Thoracic aorta (tissue), 2 donors: ENCODE measurements at regions not wholly inside any gene's neighbourhood (a gene's known extent, or its start where the extent isn't known, plus 50 kb on each side); places are given as distances from the start of the nearest gene placed in this dataset.

Source experiments
- ATAC-seq: fragments of 150-250 bp; one replicate; pipeline ENCODE4 v1.8.0; 2017; ENCODE audit warnings: low read depth; ENCODE audit not compliant: insufficient number of reproducible peaks, low FRiP score
- DNase-seq: peaks from one replicate; pipeline ENCODE4 v3.0.0-alpha.2; 2020; ENCODE audit warnings: low spot score
- H3K27ac ChIP-seq, 2 donors: fragments of 200-600 bp; sonication (generic); 1 replicate in 1 of 2; 2 replicates in 1 of 2; pipeline ENCODE4 v1.5.1; 2016; ENCODE audit warnings: mild to moderate bottlenecking in 2 of 2, moderate library complexity in 2 of 2
- H3K27me3 ChIP-seq: fragments of 200-600 bp; sonication (generic); replicated peaks from 2 replicates; pipeline ENCODE4 v1.6.0; 2016; ENCODE audit warnings: mild to moderate bottlenecking; ENCODE audit not compliant: insufficient read depth
- H3K36me3 ChIP-seq: fragments of 200-600 bp; sonication (generic); one replicate; pipeline ENCODE4 v1.5.1; 2016
- H3K4me1 ChIP-seq, 2 donors: fragments of 200-600 bp; sonication (generic); 1 replicate in 1 of 2; 2 replicates in 1 of 2; pipeline versions ENCODE4 v1.5.1 to v1.6.0; 2016; ENCODE audit warnings: low read depth in 2 of 2, mild to moderate bottlenecking in 1 of 2; ENCODE audit not compliant: control insufficient read depth in 1 of 2
- H3K4me3 ChIP-seq: fragments of 200-600 bp; sonication (generic); 2 replicates; pipeline ENCODE4 v1.5.1; 2016; ENCODE audit warnings: mild to moderate bottlenecking
- H3K9me3 ChIP-seq: fragments of 200-600 bp; sonication (generic); 2 replicates; pipeline ENCODE4 v1.5.1; 2016
- CTCF ChIP-seq: fragments of 200-600 bp; sonication (generic); IDR thresholded peaks from one replicate; pipeline ENCODE4 v1.5.1; 2019; ENCODE audit warnings: antibody characterized with exemption

- Histone ChIP-seq H3K4me3 (no peak overlapping the region), H3K27me3 (no peaks in the 10 kb centered on the region), H3K9me3 (no peaks in the 10 kb centered on the region), H3K4me1 (no peaks in the 10 kb centered on the region), H3K27ac (no peak overlapping the region), H3K36me3 (no peaks in the 10 kb centered on the region)
- no peak for DNase-seq
- no peak for TF ChIP-seq CTCF
- no peak for ATAC-seq
These were observed 113.2 kb upstream of the KCNG1 start for GRCh38 chr20:51135926-51136715.

DNA sequence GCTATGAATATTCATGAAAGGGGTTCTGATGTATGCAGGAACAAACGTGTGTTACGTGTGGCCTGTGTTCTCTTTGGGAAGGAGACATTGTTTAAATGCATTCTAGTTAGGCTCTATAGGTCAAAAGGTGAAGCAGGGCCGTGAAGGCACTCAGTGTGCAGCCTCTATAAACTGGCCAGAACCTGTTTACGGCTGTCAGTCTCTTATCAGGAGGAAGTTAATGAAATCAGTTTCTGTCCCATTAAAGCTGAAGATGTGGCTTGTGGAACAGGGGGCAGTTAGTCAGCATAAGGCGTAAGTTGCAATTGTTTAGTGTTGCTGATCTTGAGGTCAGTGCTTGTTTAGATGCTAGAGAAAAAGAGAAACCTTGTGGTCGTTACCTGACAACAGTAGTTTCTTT lies 111.5 kb upstream of the KCNG1 start:
- no peaks in the 10 kb centered on the region for H3K36me3 ChIP-seq
- H3K4me1 ChIP-seq: no peaks in the 10 kb centered on the region
- no peak for ATAC-seq

DNA sequence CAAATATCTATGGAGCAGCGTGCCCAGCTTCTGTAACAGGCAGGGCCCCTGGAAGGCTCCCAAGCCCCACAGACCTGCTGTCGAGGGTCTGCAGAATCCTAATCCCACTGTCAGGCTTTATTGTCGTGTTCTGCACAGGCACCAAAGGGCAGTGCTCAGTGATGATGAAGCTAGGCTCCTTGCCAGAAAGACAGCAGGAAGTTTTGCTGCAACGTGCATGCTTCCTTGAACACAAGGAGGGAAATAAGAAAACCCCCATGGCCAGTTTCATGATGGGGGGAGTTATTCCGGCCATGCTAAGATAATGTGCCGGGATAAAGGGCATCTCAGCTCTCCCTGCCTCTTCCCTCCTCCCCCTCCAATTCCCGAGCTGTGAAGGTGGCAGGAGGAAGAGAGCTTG lies 109.4 kb upstream of the KCNG1 start:
- no peak for TF ChIP-seq CTCF
- ATAC-seq: no peak
- DNase-seq: no peak
- Histone ChIP-seq H3K9me3 (no peaks in the 10 kb centered on the region), H3K36me3 (no peaks in the 10 kb centered on the region), H3K4me3 (no peak overlapping the region), H3K27me3 (no peaks in the 10 kb centered on the region), H3K27ac (no peak overlapping the region), H3K4me1 (no peaks in the 10 kb centered on the region)

More for the DNA sequence above, 111.5 kb upstream of the KCNG1 start:
- DNase-seq: no peak
- H3K4me3 ChIP-seq: no peak overlapping the region
- no peak overlapping the region for H3K27ac ChIP-seq
- TF ChIP-seq CTCF: no peak
- no peaks in the 10 kb centered on the region for H3K9me3 ChIP-seq
- H3K27me3 ChIP-seq: no peaks in the 10 kb centered on the region

- ATAC-seq: no peak
- no peaks in the 10 kb centered on the region for H3K4me1 ChIP-seq
- H3K27me3 ChIP-seq: no peaks in the 10 kb centered on the region
- no peak overlapping the region for H3K4me3 ChIP-seq
- no peak for TF ChIP-seq CTCF
- no peak for DNase-seq
- H3K36me3 ChIP-seq: no peaks in the 10 kb centered on the region
- no peak overlapping the region for H3K27ac ChIP-seq
- H3K9me3 ChIP-seq: no peaks in the 10 kb centered on the region
These were observed 108.9 kb upstream of the KCNG1 start for GRCh38 chr20:51131811-51132210.

DNA sequence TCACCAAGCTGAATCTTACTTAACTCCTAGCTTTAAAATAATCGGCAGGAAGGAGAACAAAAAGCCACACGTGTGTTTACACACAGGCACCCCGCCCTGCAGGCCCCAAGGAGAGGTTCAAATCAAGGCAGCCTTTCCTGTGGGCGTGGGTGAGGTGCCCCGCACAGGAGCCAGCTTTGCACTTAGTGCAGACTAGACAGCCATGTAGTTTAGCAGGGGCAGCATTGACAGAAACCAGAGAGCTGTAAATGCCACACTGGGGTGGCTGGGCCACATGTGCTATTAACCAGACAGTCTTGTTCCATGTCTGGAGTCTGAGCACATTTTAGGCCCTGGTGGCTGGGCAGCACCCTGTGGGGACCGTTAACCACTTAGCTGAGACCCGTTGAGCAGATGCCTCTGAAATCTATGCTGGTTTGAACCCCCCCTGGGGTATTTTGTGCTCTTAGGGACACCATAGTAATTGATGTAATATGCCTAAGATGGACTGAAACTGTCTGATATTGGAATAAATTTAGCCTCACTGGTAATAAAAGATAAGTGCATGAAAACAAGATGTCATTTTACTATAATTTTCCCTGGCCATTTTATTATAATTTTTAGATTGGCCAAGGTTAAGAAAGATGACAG lies 106.4 kb upstream of the KCNG1 start:
- ATAC-seq (no peak), DNase-seq (no peak)
- Histone ChIP-seq H3K27ac (no peak overlapping the region), H3K36me3 (no peaks in the 10 kb centered on the region), H3K4me1 (no peaks in the 10 kb centered on the region), H3K4me3 (no peak overlapping the region), H3K9me3 (no peaks in the 10 kb centered on the region), H3K27me3 (no peaks in the 10 kb centered on the region)
- TF ChIP-seq CTCF: no peak
